ENCODE measurements at regions not wholly inside any gene's neighbourhood (a gene's known extent, or its start where the extent isn't known, plus 50 kb on each side); places are given as distances from the start of the nearest gene placed in this dataset.

- no peaks in the 10 kb centered on the region for H3K36me3 ChIP-seq (ENCODE audit: control insufficient read depth in 2 of 2, extremely low read depth in 1 of 2, insufficient read depth in 2 of 2, low read length in 2 of 2)
- no peaks in the 10 kb centered on the region for H3K9me3 ChIP-seq (ENCODE audit: control insufficient read depth, low read depth, low read length)
- no peak overlapping the region for H3K27ac ChIP-seq (ENCODE audit: control insufficient read depth, insufficient read depth, low read length)
- H3K4me3 ChIP-seq (ENCODE audit: control insufficient read depth in 2 of 3, extremely low read depth in 1 of 3, insufficient read depth in 2 of 3, low read depth in 1 of 3, low read length in 3 of 3): no peak overlapping the region
- H3K9ac ChIP-seq (ENCODE audit: control insufficient read depth, extremely low read depth, insufficient read depth, low read length): no peak overlapping the region
- FAIRE-seq (no peak), DNase-seq (ENCODE audit: low read depth, low spot score) (no peak)
- H3K4me2 ChIP-seq (ENCODE audit: control insufficient read depth, extremely low read depth, insufficient read depth, low read depth, low read length): no peak overlapping the region
- no peak overlapping the region for H2AFZ ChIP-seq (ENCODE audit: control insufficient read depth, low read length)
- H4K20me1 ChIP-seq (ENCODE audit: control insufficient read depth, extremely low read depth, insufficient read depth, low read length): no peaks in the 10 kb centered on the region
- H3K4me1 ChIP-seq (ENCODE audit: control insufficient read depth, extremely low read depth, insufficient read depth, low read length): no peaks in the 10 kb centered on the region
- no peaks in the 10 kb centered on the region for H3K9me1 ChIP-seq (ENCODE audit: control insufficient read depth, extremely low read depth, insufficient read depth, low read length)
- TF ChIP-seq, protein P1, sequence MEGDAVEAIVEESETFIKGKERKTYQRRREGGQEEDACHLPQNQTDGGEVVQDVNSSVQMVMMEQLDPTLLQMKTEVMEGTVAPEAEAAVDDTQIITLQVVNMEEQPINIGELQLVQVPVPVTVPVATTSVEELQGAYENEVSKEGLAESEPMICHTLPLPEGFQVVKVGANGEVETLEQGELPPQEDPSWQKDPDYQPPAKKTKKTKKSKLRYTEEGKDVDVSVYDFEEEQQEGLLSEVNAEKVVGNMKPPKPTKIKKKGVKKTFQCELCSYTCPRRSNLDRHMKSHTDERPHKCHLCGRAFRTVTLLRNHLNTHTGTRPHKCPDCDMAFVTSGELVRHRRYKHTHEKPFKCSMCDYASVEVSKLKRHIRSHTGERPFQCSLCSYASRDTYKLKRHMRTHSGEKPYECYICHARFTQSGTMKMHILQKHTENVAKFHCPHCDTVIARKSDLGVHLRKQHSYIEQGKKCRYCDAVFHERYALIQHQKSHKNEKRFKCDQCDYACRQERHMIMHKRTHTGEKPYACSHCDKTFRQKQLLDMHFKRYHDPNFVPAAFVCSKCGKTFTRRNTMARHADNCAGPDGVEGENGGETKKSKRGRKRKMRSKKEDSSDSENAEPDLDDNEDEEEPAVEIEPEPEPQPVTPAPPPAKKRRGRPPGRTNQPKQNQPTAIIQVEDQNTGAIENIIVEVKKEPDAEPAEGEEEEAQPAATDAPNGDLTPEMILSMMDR (optimal IDR thresholded peaks at IDR 0.05 in 1 of 3, IDR thresholded peaks at IDR 0.05 in 1 of 3, conservative IDR thresholded peaks at IDR 0.05 in 1 of 3; ENCODE audit: extremely low read depth in 1 of 3, insufficient read depth in 2 of 3, low read length in 3 of 3): no peak
- dilution Hi-C loops (cut with MboI; ENCODE audit: extremely low pct_ligation_motif_present, low sequenced_read_pairs): no loop called here
- no peaks in the 10 kb centered on the region for H3K79me2 ChIP-seq (ENCODE audit: control insufficient read depth, insufficient read depth, low read length)
- no peaks in the 10 kb centered on the region for H3K27me3 ChIP-seq (ENCODE audit: control insufficient read depth, extremely low read depth, insufficient read depth, low read length)
These were observed 167.9 kb downstream of the CBLN2 start for GRCh38 chr18:72376256-72376655.

DNA sequence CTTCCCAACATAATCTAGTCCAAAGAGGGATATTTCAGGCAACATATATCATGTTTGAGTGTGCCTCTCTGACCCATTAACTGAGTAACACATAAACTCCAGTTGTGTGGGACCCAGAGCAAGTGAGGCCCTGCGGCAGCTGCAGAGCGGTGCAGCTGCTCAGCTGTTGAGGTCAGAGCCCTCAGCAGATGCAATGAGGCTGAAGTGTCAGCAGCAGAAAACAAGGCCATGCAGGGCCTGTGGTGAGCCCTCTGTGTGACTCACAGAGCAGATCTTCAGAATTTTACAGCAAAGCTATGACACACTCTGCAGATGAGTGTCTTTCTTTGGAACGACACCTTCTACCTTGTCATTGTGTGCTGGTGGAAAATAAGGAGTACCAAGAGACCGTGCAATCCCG lies 168.5 kb downstream of the CBLN2 start:
- no peaks in the 10 kb centered on the region for H4K20me1 ChIP-seq (ENCODE audit: control insufficient read depth, extremely low read depth, insufficient read depth, low read length)
- no peaks in the 10 kb centered on the region for H3K36me3 ChIP-seq (ENCODE audit: control insufficient read depth in 2 of 2, extremely low read depth in 1 of 2, insufficient read depth in 2 of 2, low read length in 2 of 2)
- H3K27ac ChIP-seq (ENCODE audit: control insufficient read depth, insufficient read depth, low read length): no peak overlapping the region
- H3K4me3 ChIP-seq (ENCODE audit: control insufficient read depth in 2 of 3, extremely low read depth in 1 of 3, insufficient read depth in 2 of 3, low read depth in 1 of 3, low read length in 3 of 3): no peak overlapping the region
- dilution Hi-C loops (cut with MboI; ENCODE audit: extremely low pct_ligation_motif_present, low sequenced_read_pairs): no loop called here
- no peak overlapping the region for H3K9ac ChIP-seq (ENCODE audit: control insufficient read depth, extremely low read depth, insufficient read depth, low read length)
- no peaks in the 10 kb centered on the region for H3K79me2 ChIP-seq (ENCODE audit: control insufficient read depth, insufficient read depth, low read length)
- H3K9me3 ChIP-seq (ENCODE audit: control insufficient read depth, low read depth, low read length): no peaks in the 10 kb centered on the region
- DNase-seq (ENCODE audit: low read depth, low spot score) (no peak), FAIRE-seq (no peak)
- H3K27me3 ChIP-seq (ENCODE audit: control insufficient read depth, extremely low read depth, insufficient read depth, low read length): no peaks in the 10 kb centered on the region
- no peak for TF ChIP-seq EZH2 (IDR thresholded peaks at IDR 0.05; ENCODE audit: low read length)
- TF ChIP-seq, protein P1 (optimal IDR thresholded peaks at IDR 0.05 in 1 of 3, IDR thresholded peaks at IDR 0.05 in 1 of 3, conservative IDR thresholded peaks at IDR 0.05 in 1 of 3; ENCODE audit: extremely low read depth in 1 of 3, insufficient read depth in 2 of 3, low read length in 3 of 3): no peak
- H3K4me2 ChIP-seq (ENCODE audit: control insufficient read depth, extremely low read depth, insufficient read depth, low read depth, low read length): no peak overlapping the region
- H3K9me1 ChIP-seq (ENCODE audit: control insufficient read depth, extremely low read depth, insufficient read depth, low read length): no peaks in the 10 kb centered on the region
- H3K4me1 ChIP-seq (ENCODE audit: control insufficient read depth, extremely low read depth, insufficient read depth, low read length): no peaks in the 10 kb centered on the region
- H2AFZ ChIP-seq (ENCODE audit: control insufficient read depth, low read length): no peak overlapping the region
